Heart left ventricle (tissue), 13 donors: ENCODE measurements at regions not wholly inside any gene's neighbourhood (a gene's known extent, or its start where the extent isn't known, plus 50 kb on each side); places are given as distances from the start of the nearest gene placed in this dataset.

Experiments used
- POLR2A ChIP-seq, 2 donors: fragments of 450-650 bp; IDR thresholded peaks; one replicate each; pipeline ENCODE4 v1.6.1; 2017; ENCODE audit warnings: antibody characterized with exemption in 2 of 2, mild to moderate bottlenecking in 2 of 2, moderate library complexity in 2 of 2
- TF ChIP-seq, protein P1 (sequence below), 12 donors: fragments of 200-600 bp; sonication (generic) in 4 of 12; IDR thresholded peaks; one replicate each; pipeline versions ENCODE4 v1.5.0 to v1.8.0; 2018 to 2022; ENCODE audit warnings: antibody characterized with exemption in 12 of 12, mild to moderate bottlenecking in 5 of 12
- donor health status: ischemic (EF 13 %, LVEDD 7.1; RV severe dilation, severe dysfunction).
- donor health status: DM: no; HTN: yes; CAD: no.
- donor health status: DM: no; HTN: no; CAD: no.
- donor health status: ischemic (EF 25% LVEDD 6.9; RV normal size, moderate dysfunction).
- donor health status: ischemic (EF 25% LVEDD 5.7; RV mildly dilated, moderate dysfunction).
- donor health status: ischemic (EF 35%, LVEDD 5.7; RV mildly dilated, moderate dysfunction).
- donor health status: nonischemic (EF 11% LVEDD 7.7; RV severe dilation, severe dysfunction).
- donor health status: DM: yes; HTN: yes; CAD: no.
- donor health status: PGD.
- donor health status: ischemic (EF 29% LVEDD 5.4; RV normal size, mild dysfunction).
- donor health status: nonischemic (EF 23%, LVEDD 6.1; RV moderate dilation, normal function).

GRCh38 chr13:66214467-66214866, 1015.7 kb downstream of the PCDH9 start:
- TF ChIP-seq, protein P1, sequence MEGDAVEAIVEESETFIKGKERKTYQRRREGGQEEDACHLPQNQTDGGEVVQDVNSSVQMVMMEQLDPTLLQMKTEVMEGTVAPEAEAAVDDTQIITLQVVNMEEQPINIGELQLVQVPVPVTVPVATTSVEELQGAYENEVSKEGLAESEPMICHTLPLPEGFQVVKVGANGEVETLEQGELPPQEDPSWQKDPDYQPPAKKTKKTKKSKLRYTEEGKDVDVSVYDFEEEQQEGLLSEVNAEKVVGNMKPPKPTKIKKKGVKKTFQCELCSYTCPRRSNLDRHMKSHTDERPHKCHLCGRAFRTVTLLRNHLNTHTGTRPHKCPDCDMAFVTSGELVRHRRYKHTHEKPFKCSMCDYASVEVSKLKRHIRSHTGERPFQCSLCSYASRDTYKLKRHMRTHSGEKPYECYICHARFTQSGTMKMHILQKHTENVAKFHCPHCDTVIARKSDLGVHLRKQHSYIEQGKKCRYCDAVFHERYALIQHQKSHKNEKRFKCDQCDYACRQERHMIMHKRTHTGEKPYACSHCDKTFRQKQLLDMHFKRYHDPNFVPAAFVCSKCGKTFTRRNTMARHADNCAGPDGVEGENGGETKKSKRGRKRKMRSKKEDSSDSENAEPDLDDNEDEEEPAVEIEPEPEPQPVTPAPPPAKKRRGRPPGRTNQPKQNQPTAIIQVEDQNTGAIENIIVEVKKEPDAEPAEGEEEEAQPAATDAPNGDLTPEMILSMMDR (IDR thresholded peaks at IDR 0.05) = no peak
- TF ChIP-seq POLR2A (IDR thresholded peaks at IDR 0.05) = no peak
